ENCODE measurements at regions not wholly inside any gene's neighbourhood (a gene's known extent, or its start where the extent isn't known, plus 50 kb on each side); places are given as distances from the start of the nearest gene placed in this dataset.

DNA sequence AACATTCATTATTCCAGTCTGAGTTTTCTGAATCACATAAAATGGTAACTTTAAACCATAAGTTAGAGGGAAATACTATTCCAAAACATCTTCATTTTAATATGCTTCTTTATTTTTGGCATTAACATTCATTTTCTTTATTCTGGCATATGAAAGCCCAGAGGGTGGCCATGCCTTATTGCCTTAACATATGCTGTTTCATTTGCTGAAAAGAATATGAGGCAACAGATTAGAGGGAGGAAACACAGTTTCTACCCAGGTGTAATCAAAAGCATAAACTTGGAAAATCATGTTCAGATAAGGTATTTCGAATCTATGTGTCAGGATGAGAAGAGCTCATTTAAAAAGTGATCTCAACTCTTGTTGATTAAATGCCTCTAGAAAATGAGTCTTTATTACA lies 379.9 kb upstream of the DSEL start:
- Histone ChIP-seq H3K9ac (no peak overlapping the region), H3K4me3 (IDR thresholded peaks at IDR 0.05; ENCODE audit: insufficient read depth, low read depth, low read length) (no peak overlapping the region), H3K27me3 (ENCODE audit: insufficient read depth, low read depth) (no peaks in the 10 kb centered on the region), H3K4me2 (no peak overlapping the region), H2AFZ (ENCODE audit: low read depth) (no peak overlapping the region), H3K36me3 (ENCODE audit: insufficient read depth) (no peaks in the 10 kb centered on the region), H3K4me1 (ENCODE audit: low read depth, poor library complexity, severe bottlenecking) (no peaks in the 10 kb centered on the region), H3K79me2 (ENCODE audit: insufficient read depth, low read depth) (no peaks in the 10 kb centered on the region), H4K20me1 (ENCODE audit: insufficient read depth) (no peaks in the 10 kb centered on the region), H3K27ac (no peak overlapping the region)
- TF ChIP-seq, protein P1, sequence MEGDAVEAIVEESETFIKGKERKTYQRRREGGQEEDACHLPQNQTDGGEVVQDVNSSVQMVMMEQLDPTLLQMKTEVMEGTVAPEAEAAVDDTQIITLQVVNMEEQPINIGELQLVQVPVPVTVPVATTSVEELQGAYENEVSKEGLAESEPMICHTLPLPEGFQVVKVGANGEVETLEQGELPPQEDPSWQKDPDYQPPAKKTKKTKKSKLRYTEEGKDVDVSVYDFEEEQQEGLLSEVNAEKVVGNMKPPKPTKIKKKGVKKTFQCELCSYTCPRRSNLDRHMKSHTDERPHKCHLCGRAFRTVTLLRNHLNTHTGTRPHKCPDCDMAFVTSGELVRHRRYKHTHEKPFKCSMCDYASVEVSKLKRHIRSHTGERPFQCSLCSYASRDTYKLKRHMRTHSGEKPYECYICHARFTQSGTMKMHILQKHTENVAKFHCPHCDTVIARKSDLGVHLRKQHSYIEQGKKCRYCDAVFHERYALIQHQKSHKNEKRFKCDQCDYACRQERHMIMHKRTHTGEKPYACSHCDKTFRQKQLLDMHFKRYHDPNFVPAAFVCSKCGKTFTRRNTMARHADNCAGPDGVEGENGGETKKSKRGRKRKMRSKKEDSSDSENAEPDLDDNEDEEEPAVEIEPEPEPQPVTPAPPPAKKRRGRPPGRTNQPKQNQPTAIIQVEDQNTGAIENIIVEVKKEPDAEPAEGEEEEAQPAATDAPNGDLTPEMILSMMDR (conservative IDR thresholded peaks at IDR 0.05; ENCODE audit: low read depth, low read length): no peak

GRCh38 chr18:67893916-67894315 lies 377.4 kb upstream of the DSEL start:
- Histone ChIP-seq H3K36me3 (ENCODE audit: insufficient read depth) (no peaks in the 10 kb centered on the region), H3K27ac (no peak overlapping the region), H4K20me1 (ENCODE audit: insufficient read depth) (no peaks in the 10 kb centered on the region), H3K4me1 (ENCODE audit: low read depth, poor library complexity, severe bottlenecking) (no peaks in the 10 kb centered on the region), H3K4me3 (IDR thresholded peaks at IDR 0.05; ENCODE audit: insufficient read depth, low read depth, low read length) (no peak overlapping the region), H2AFZ (ENCODE audit: low read depth) (no peak overlapping the region), H3K27me3 (ENCODE audit: insufficient read depth, low read depth) (no peaks in the 10 kb centered on the region), H3K79me2 (ENCODE audit: insufficient read depth, low read depth) (no peaks in the 10 kb centered on the region), H3K9ac (no peak overlapping the region), H3K4me2 (no peak overlapping the region)
- TF ChIP-seq, protein P1 (conservative IDR thresholded peaks at IDR 0.05; ENCODE audit: low read depth, low read length): no peak

DNA sequence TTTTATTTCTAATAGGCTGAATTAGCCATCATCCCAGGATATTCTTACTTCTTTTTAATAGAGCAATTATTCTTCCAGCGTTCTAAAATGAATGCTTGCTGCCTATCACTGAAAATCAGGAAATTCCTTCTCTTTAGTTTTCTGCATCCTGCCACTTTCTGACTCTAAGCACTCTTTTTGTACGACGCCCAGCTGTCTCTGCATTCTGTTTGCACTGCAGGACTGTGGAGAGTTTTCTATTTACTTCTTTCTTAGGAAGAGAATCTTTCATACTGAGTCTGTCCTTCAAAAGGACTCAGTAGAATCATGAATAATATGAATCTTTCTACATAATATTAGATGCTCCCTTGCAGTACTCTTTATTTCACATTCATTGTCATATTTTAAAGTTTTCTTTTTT lies 360.4 kb upstream of the DSEL start:
- H4K20me1 ChIP-seq (ENCODE audit: insufficient read depth): no peaks in the 10 kb centered on the region
- no peak overlapping the region for H3K4me3 ChIP-seq (IDR thresholded peaks at IDR 0.05; ENCODE audit: insufficient read depth, low read depth, low read length)
- no peaks in the 10 kb centered on the region for H3K4me1 ChIP-seq (ENCODE audit: low read depth, poor library complexity, severe bottlenecking)
- H3K4me2 ChIP-seq: no peak overlapping the region
- H3K27ac ChIP-seq: no peak overlapping the region
- H3K27me3 ChIP-seq (ENCODE audit: insufficient read depth, low read depth): no peaks in the 10 kb centered on the region
- no peak overlapping the region for H2AFZ ChIP-seq (ENCODE audit: low read depth)
- H3K36me3 ChIP-seq (ENCODE audit: insufficient read depth): no peaks in the 10 kb centered on the region
- TF ChIP-seq, protein P1 (conservative IDR thresholded peaks at IDR 0.05; ENCODE audit: low read depth, low read length): no peak
- H3K9ac ChIP-seq: no peak overlapping the region
- H3K79me2 ChIP-seq (ENCODE audit: insufficient read depth, low read depth): no peaks in the 10 kb centered on the region

DNA sequence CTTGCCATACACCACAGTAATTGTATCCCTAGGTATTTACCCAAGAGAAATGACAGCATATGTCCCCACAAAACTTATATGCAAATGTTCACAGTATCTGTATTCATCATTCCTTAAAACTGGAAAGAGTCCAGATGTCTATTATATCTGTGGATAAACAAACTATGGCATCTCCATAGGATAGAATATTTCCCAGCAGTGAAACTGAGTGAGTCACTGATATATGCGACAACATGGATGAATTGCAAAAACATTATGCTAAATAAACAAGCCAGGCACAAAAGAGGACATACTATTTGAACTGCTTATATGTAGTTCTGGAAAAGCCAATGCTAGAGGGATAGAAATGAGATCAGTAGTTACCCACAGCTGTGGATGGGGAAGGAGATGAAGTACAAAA lies 359.4 kb upstream of the DSEL start:
- Histone ChIP-seq H3K4me3 (IDR thresholded peaks at IDR 0.05; ENCODE audit: insufficient read depth, low read depth, low read length) (no peak overlapping the region), H2AFZ (ENCODE audit: low read depth) (no peak overlapping the region), H4K20me1 (ENCODE audit: insufficient read depth) (no peaks in the 10 kb centered on the region), H3K79me2 (ENCODE audit: insufficient read depth, low read depth) (no peaks in the 10 kb centered on the region), H3K4me1 (ENCODE audit: low read depth, poor library complexity, severe bottlenecking) (no peaks in the 10 kb centered on the region), H3K4me2 (no peak overlapping the region), H3K27ac (no peak overlapping the region), H3K9ac (no peak overlapping the region), H3K36me3 (ENCODE audit: insufficient read depth) (no peaks in the 10 kb centered on the region), H3K27me3 (ENCODE audit: insufficient read depth, low read depth) (no peaks in the 10 kb centered on the region)
- TF ChIP-seq, protein P1 (conservative IDR thresholded peaks at IDR 0.05; ENCODE audit: low read depth, low read length): no peak

- TF ChIP-seq, protein P1 (conservative IDR thresholded peaks at IDR 0.05; ENCODE audit: low read depth, low read length): no peak
- Histone ChIP-seq H4K20me1 (ENCODE audit: insufficient read depth) (no peaks in the 10 kb centered on the region), H3K4me1 (ENCODE audit: low read depth, poor library complexity, severe bottlenecking) (no peaks in the 10 kb centered on the region), H3K9ac (no peak overlapping the region), H2AFZ (ENCODE audit: low read depth) (no peak overlapping the region), H3K27me3 (ENCODE audit: insufficient read depth, low read depth) (no peaks in the 10 kb centered on the region), H3K4me2 (no peak overlapping the region), H3K79me2 (ENCODE audit: insufficient read depth, low read depth) (no peaks in the 10 kb centered on the region), H3K36me3 (ENCODE audit: insufficient read depth) (no peaks in the 10 kb centered on the region), H3K27ac (no peak overlapping the region), H3K4me3 (IDR thresholded peaks at IDR 0.05; ENCODE audit: insufficient read depth, low read depth, low read length) (no peak overlapping the region)
Observed at GRCh38 chr18:67875060-67875459, 358.5 kb upstream of the DSEL start.

Measured in KMS-11 (cell line).